GM10248 (cell line): ENCODE measurements at regions not wholly inside any gene's neighbourhood (a gene's known extent, or its start where the extent isn't known, plus 50 kb on each side); places are given as distances from the start of the nearest gene placed in this dataset.

Source experiments
- CTCF ChIA-PET: fragments of 300-600 bp; sonication (Branson Sonifier 250); formaldehyde crosslinking; extraction: SDS; loops from one replicate; lab custom pipeline; 2021; ENCODE audit warnings: antibody characterized with exemption; lab: Yijun Ruan, JAX
- POLR2A ChIA-PET: fragments of 350-650 bp; sonication (Branson Sonifier 250); formaldehyde crosslinking; extraction: SDS; loops from one replicate; lab custom pipeline; 2020; ENCODE audit warnings: antibody characterized with exemption; lab: Yijun Ruan, JAX
- DNase-seq: peaks from one replicate; pipeline ENCODE4 v3.0.0; 2012; ENCODE audit errors: extremely low spot score
- TF ChIP-seq, protein P1 (sequence below): IDR thresholded peaks from 2 replicates; pipeline ENCODE4 v1.5.1; 2012; ENCODE audit warnings: mild to moderate bottlenecking, low read depth; ENCODE audit errors: extremely low read depth, missing control alignments, control extremely low read depth

DNA sequence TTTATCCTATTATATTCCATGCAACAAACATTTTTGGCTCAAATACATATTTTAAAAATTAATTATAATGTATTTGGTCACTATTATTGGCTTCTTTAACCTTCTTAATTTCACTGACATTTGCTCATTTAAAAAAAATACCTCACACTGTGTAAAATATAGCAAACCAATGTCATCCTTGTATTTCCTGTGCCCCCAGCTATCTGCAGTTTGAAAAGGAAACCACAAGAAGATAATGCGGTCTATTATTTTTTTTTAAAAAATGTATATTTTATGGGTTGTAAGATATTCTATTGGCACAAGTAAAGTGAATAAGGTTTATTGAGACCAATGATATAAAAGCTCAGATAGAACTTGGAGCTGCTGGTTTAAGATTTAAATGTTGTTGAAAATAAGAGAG, 904.2 kb downstream of the SI start:
- CTCF ChIA-PET = no interaction called here
- TF ChIP-seq, protein P1, sequence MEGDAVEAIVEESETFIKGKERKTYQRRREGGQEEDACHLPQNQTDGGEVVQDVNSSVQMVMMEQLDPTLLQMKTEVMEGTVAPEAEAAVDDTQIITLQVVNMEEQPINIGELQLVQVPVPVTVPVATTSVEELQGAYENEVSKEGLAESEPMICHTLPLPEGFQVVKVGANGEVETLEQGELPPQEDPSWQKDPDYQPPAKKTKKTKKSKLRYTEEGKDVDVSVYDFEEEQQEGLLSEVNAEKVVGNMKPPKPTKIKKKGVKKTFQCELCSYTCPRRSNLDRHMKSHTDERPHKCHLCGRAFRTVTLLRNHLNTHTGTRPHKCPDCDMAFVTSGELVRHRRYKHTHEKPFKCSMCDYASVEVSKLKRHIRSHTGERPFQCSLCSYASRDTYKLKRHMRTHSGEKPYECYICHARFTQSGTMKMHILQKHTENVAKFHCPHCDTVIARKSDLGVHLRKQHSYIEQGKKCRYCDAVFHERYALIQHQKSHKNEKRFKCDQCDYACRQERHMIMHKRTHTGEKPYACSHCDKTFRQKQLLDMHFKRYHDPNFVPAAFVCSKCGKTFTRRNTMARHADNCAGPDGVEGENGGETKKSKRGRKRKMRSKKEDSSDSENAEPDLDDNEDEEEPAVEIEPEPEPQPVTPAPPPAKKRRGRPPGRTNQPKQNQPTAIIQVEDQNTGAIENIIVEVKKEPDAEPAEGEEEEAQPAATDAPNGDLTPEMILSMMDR = no peak
- DNase-seq = no peak
- POLR2A ChIA-PET = no interaction called here

DNA sequence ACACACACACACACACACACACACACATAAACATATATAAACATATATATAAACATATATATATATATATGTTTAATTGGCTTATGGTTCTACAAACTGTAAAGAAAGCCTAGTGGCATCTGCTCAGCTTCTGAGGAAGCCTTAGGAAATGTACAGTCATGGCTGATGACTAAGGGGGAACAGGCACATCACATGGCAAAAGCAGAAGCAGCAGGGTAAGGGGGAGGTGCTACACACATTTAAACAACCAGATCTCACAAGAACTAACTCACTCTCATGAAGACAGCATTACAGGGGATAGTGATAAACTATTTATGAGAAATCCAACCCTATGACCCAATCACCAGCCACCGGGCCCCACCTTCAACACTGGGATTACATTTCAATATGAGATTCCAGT, 922.9 kb downstream of the SI start:
- TF ChIP-seq, protein P1 = no peak
- ChIA-PET CTCF (no interaction called here), POLR2A (no interaction called here)
- no peak for DNase-seq

DNA sequence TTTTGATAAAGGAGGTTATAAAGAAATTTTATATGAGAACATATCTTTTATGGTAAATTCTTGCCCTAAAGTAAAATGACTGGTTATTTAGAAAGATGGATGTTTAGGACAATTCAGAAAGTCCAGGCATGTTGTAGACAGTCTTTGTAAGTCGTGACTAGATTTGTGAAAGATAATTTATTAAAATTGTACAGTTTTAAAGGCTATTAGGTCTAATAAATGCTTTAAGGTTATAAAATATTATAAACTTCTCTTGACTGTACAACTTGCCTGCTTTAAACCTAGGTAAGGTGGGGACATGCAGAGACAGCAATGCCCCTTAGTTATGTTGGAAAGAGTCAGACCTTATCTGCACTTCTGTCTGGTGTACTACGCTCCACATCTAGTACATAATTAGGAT, 933.5 kb downstream of the SI start:
- TF ChIP-seq, protein P1 = no peak
- ChIA-PET POLR2A (no interaction called here), CTCF (no interaction called here)
- DNase-seq = no peak

DNA sequence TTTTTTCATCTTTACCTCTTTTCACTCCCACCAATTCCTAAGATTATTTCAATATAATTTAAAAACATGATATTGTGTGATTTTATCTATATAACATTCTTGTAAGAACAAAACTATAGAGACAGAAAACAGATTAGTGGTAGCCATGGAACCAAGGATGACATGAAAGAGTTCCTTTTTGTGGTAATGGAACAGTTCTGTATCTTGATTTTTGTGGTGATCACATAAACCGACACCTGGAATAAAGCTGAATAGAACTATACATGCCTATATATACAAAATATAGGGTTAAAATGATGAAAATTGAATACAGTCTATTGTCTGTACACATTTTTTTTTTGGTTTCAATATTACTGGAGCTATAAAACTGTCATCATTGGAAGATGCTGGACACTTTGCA, 945.4 kb downstream of the SI start:
- TF ChIP-seq, protein P1 = no peak
- POLR2A ChIA-PET = no interaction called here
- CTCF ChIA-PET = interaction anchor here (0.9 kb wide), 1 partner anchor 10 kb away, joined by 3 read pairs; no protein-coding TSS in a partner anchor

DNA sequence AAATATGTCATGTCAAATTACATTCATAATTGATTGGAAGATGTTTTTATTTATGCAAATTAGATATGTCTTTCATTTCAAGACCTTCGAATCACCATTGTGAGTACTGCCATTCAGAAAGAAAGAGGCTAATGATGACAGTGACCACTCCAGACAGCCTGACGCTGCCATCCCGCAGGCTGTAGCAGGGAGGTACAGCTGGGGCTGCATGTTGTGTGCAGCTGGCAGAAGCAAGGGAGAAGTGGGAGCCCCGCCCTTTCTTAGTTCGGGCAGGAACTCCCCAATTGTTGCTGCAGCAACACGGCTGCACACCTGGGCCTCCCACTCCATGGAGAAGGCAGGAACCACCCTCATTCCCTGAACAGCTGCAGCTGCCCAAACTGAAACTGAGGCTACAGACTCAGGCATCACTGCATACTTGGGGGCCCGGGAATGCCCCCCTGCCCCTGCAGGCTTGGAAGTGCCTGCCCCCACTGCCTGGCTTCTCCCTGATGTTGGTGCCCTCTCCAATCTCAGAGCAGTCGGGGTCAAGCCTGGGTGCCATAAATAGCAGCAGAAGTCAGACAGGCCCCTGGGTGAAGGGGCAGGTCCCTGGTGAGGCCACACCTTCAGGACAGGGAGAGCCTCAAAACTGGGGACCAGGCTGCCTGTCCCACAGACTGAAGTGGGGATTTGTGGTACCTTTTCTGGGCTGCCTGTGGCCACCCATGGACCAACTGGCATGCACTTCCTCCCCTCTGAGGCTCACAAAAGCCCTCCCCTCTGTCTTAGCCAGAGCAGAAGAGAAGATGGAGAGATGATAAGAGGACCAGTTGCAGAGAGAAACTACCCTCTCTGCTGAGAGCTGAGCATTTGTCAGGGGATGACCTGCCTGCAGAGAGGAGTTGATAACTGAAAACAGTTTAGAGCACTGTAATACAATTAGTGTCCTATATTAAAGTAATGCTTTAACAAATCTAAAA, 964.6 kb downstream of the SI start:
- POLR2A ChIA-PET = no interaction called here
- CTCF ChIA-PET = no interaction called here
- TF ChIP-seq, protein P1 = no peak
- no peak for DNase-seq

More for the DNA sequence above, 945.4 kb downstream of the SI start:
- DNase-seq = no peak

DNA sequence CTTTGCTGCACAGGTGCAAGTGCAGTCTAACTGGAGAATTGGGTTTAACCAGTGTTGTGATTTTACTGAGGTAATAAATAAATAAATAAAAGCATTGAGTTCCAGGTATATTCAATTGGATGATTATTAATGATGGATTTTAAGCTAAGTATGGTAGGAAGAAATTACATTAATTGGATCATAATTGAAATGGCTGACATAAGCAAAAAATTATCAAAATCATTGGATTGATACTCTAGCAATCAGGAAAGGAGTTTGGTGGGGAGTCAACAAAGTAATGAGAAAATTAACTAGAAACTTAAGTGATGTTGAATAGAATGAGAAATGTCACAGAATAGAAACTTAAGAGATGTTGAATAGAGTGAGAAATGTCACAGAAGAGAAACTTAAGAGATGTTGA, 981.9 kb downstream of the SI start:
- ChIA-PET CTCF (no interaction called here), POLR2A (no interaction called here)
- TF ChIP-seq, protein P1 = no peak
- DNase-seq = no peak
